Uterus (tissue), 2 donors: ENCODE measurements at regions not wholly inside any gene's neighbourhood (a gene's known extent, or its start where the extent isn't known, plus 50 kb on each side); places are given as distances from the start of the nearest gene placed in this dataset.

Experiments
- POLR2A ChIP-seq, 2 donors: fragments of 450-650 bp; IDR thresholded peaks; one replicate each; pipeline ENCODE4 v1.6.1; 2016; ENCODE audit warnings: antibody characterized with exemption in 2 of 2, mild to moderate bottlenecking in 1 of 2, moderate library complexity in 1 of 2
- TF ChIP-seq, protein P1 (sequence below), 4 experiments: fragments of 200-600 bp in 2 of 4; fragments of 450-650 bp in 2 of 4; sonication (generic) in 2 of 4; IDR thresholded peaks; one replicate each; pipeline ENCODE4 v1.5.1; 2016 to 2019; ENCODE audit warnings: antibody characterized with exemption in 4 of 4, mild to moderate bottlenecking in 2 of 4, moderate library complexity in 1 of 4

DNA sequence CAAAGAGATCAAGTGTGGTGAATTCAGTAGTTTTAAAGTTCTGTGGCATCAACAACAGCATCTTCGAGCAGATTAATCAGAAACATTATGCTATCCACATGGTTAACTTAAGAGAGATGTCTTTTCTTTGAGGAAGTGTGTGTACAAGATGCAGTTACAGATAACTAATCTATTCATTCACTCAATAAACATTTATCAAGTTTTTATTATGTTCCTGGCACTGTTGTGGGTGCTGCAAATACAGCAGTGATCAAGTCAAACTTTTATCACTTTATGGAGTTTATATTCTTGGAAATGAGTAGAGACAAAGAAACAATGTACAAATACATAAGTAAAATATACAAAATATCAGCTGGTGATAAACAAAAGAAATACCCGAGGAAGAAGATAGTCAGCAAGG lies 66.4 kb downstream of the ATOH1 start:
- no peak for TF ChIP-seq POLR2A (IDR thresholded peaks at IDR 0.05)
- TF ChIP-seq, protein P1, sequence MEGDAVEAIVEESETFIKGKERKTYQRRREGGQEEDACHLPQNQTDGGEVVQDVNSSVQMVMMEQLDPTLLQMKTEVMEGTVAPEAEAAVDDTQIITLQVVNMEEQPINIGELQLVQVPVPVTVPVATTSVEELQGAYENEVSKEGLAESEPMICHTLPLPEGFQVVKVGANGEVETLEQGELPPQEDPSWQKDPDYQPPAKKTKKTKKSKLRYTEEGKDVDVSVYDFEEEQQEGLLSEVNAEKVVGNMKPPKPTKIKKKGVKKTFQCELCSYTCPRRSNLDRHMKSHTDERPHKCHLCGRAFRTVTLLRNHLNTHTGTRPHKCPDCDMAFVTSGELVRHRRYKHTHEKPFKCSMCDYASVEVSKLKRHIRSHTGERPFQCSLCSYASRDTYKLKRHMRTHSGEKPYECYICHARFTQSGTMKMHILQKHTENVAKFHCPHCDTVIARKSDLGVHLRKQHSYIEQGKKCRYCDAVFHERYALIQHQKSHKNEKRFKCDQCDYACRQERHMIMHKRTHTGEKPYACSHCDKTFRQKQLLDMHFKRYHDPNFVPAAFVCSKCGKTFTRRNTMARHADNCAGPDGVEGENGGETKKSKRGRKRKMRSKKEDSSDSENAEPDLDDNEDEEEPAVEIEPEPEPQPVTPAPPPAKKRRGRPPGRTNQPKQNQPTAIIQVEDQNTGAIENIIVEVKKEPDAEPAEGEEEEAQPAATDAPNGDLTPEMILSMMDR (IDR thresholded peaks at IDR 0.05): no peak
